ENCODE measurements at regions not wholly inside any gene's neighbourhood (a gene's known extent, or its start where the extent isn't known, plus 50 kb on each side); places are given as distances from the start of the nearest gene placed in this dataset.
"Not testable (repeated sequence)": the region's sequence is repeated elsewhere in the genome, so short reads cannot be mapped to it uniquely, and the experiment has no call there.

- no peak for FAIRE-seq
- DNase-seq (ENCODE audit: insufficient read length, low spot score) = no peak
- TF ChIP-seq POLR2AphosphoS5 (IDR thresholded peaks at IDR 0.05; ENCODE audit: low read depth, low read length) (no peak), SPI1 (IDR thresholded peaks at IDR 0.05; ENCODE audit: low read depth, low read length) (no peak), PAX5 (IDR thresholded peaks at IDR 0.05; ENCODE audit: insufficient read depth, low read length, severe bottlenecking) (no peak), POU2F2 (IDR thresholded peaks at IDR 0.05; ENCODE audit: low read depth, low read length) (no peak), POLR2A (IDR thresholded peaks at IDR 0.05; ENCODE audit: low read depth, low read length) (no peak), TAF1 (IDR thresholded peaks at IDR 0.05; ENCODE audit: low read depth, low read length) (no peak)
These were observed 254.9 kb upstream of the TBL1XR1 start for GRCh38 chr3:177451864-177452830.

- TF ChIP-seq TAF1 (IDR thresholded peaks at IDR 0.05; ENCODE audit: low read depth, low read length) (no peak), POLR2AphosphoS5 (IDR thresholded peaks at IDR 0.05; ENCODE audit: low read depth, low read length) (no peak), PAX5 (IDR thresholded peaks at IDR 0.05; ENCODE audit: insufficient read depth, low read length, severe bottlenecking) (no peak)
- no peak for DNase-seq (ENCODE audit: insufficient read length, low spot score)
- no peak for FAIRE-seq
These were observed 255.7 kb upstream of the TBL1XR1 start for GRCh38 chr3:177452831-177453450.

- FAIRE-seq = no peak
- no peak for DNase-seq (ENCODE audit: insufficient read length, low spot score)
- TF ChIP-seq POLR2AphosphoS5 (IDR thresholded peaks at IDR 0.05; ENCODE audit: low read depth, low read length) = no peak
These were observed 256.2 kb upstream of the TBL1XR1 start for GRCh38 chr3:177453451-177453844.

GRCh38 chr3:177457204-177457603 lies 259.9 kb upstream of the TBL1XR1 start:
- not testable (repeated sequence) for DNase-seq (ENCODE audit: insufficient read length, low spot score)
- FAIRE-seq = peak; percentile 16

- DNase-seq (ENCODE audit: insufficient read length, low spot score) = no peak
- FAIRE-seq = no peak
- TF ChIP-seq POLR2AphosphoS5 (IDR thresholded peaks at IDR 0.05; ENCODE audit: low read depth, low read length) (no peak), TAF1 (IDR thresholded peaks at IDR 0.05; ENCODE audit: low read depth, low read length) (no peak), PAX5 (IDR thresholded peaks at IDR 0.05; ENCODE audit: insufficient read depth, low read length, severe bottlenecking) (no peak), SPI1 (IDR thresholded peaks at IDR 0.05; ENCODE audit: low read depth, low read length) (no peak), POU2F2 (IDR thresholded peaks at IDR 0.05; ENCODE audit: low read depth, low read length) (no peak), POLR2A (IDR thresholded peaks at IDR 0.05; ENCODE audit: low read depth, low read length) (no peak)
These were observed 262.1 kb upstream of the TBL1XR1 start for GRCh38 chr3:177459401-177459800.

- FAIRE-seq = no peak
- TF ChIP-seq TAF1 (IDR thresholded peaks at IDR 0.05; ENCODE audit: low read depth, low read length) (no peak), PAX5 (IDR thresholded peaks at IDR 0.05; ENCODE audit: insufficient read depth, low read length, severe bottlenecking) (no peak), POU2F2 (IDR thresholded peaks at IDR 0.05; ENCODE audit: low read depth, low read length) (no peak), SPI1 (IDR thresholded peaks at IDR 0.05; ENCODE audit: low read depth, low read length) (no peak), POLR2A (IDR thresholded peaks at IDR 0.05; ENCODE audit: low read depth, low read length) (no peak)
- no peak for DNase-seq (ENCODE audit: insufficient read length, low spot score)
These were observed 262.8 kb upstream of the TBL1XR1 start for GRCh38 chr3:177460047-177460446.

- DNase-seq (ENCODE audit: insufficient read length, low spot score) (no peak), FAIRE-seq (no peak)
- TF ChIP-seq TAF1 (IDR thresholded peaks at IDR 0.05; ENCODE audit: low read depth, low read length) (no peak), POLR2A (IDR thresholded peaks at IDR 0.05; ENCODE audit: low read depth, low read length) (no peak), SPI1 (IDR thresholded peaks at IDR 0.05; ENCODE audit: low read depth, low read length) (no peak), PAX5 (IDR thresholded peaks at IDR 0.05; ENCODE audit: insufficient read depth, low read length, severe bottlenecking) (no peak), POLR2AphosphoS5 (IDR thresholded peaks at IDR 0.05; ENCODE audit: low read depth, low read length) (no peak), POU2F2 (IDR thresholded peaks at IDR 0.05; ENCODE audit: low read depth, low read length) (no peak)
These were observed 264.5 kb upstream of the TBL1XR1 start for GRCh38 chr3:177461765-177462164.

- DNase-seq (ENCODE audit: insufficient read length, low spot score); FAIRE-seq: not testable (repeated sequence)
These were observed 266.1 kb upstream of the TBL1XR1 start for GRCh38 chr3:177463341-177463740.

- TF ChIP-seq POU2F2 (IDR thresholded peaks at IDR 0.05; ENCODE audit: low read depth, low read length) = no peak
- no peak for TF ChIP-seq POLR2A (IDR thresholded peaks at IDR 0.05; ENCODE audit: low read depth, low read length)
- TF ChIP-seq POLR2AphosphoS5 (IDR thresholded peaks at IDR 0.05; ENCODE audit: low read depth, low read length) = no peak
- no peak for TF ChIP-seq SPI1 (IDR thresholded peaks at IDR 0.05; ENCODE audit: low read depth, low read length)
- TF ChIP-seq TAF1 (IDR thresholded peaks at IDR 0.05; ENCODE audit: low read depth, low read length) = no peak
- no peak for TF ChIP-seq PAX5 (IDR thresholded peaks at IDR 0.05; ENCODE audit: insufficient read depth, low read length, severe bottlenecking)
- DNase-seq (ENCODE audit: insufficient read length, low spot score) (no peak), FAIRE-seq (no peak)
These were observed 266.6 kb upstream of the TBL1XR1 start for GRCh38 chr3:177463863-177464262.

GRCh38 chr3:177464392-177465256 lies 267.3 kb upstream of the TBL1XR1 start:
- no peak for DNase-seq (ENCODE audit: insufficient read length, low spot score)
- FAIRE-seq = no peak
- no peak for TF ChIP-seq POLR2A (IDR thresholded peaks at IDR 0.05; ENCODE audit: low read depth, low read length)
- TF ChIP-seq SPI1 (IDR thresholded peaks at IDR 0.05; ENCODE audit: low read depth, low read length) = no peak
- TF ChIP-seq POLR2AphosphoS5 (IDR thresholded peaks at IDR 0.05; ENCODE audit: low read depth, low read length) = no peak
- TF ChIP-seq PAX5 (IDR thresholded peaks at IDR 0.05; ENCODE audit: insufficient read depth, low read length, severe bottlenecking) = no peak
- no peak for TF ChIP-seq TAF1 (IDR thresholded peaks at IDR 0.05; ENCODE audit: low read depth, low read length)
- TF ChIP-seq POU2F2 (IDR thresholded peaks at IDR 0.05; ENCODE audit: low read depth, low read length) = no peak

All from GM12891 (cell line).